Gastrocnemius medialis (tissue), 4 donors: ENCODE measurements at regions not wholly inside any gene's neighbourhood (a gene's known extent, or its start where the extent isn't known, plus 50 kb on each side); places are given as distances from the start of the nearest gene placed in this dataset.

Source experiments
- ATAC-seq, 2 donors: fragments of 150-250 bp; one replicate each; pipeline ENCODE4 v1.9.1; 2016
- DNase-seq, 2 donors: peaks; one replicate each; pipeline ENCODE4 v3.0.0-alpha.2; 2019
- H3K27ac ChIP-seq, 4 donors: fragments of 200-600 bp; sonication (generic); 1 replicate in 1 of 4; 2 replicates in 3 of 4; pipeline ENCODE4 v1.5.1; 2016 to 2018; ENCODE audit warnings: mild to moderate bottlenecking in 2 of 4, moderate library complexity in 1 of 4
- H3K27me3 ChIP-seq, 3 donors: fragments of 200-600 bp; sonication (generic) in 2 of 3; 1 replicate in 1 of 3; 2 replicates in 2 of 3; pipeline versions ENCODE4 v1.5.1 to v1.6.0; 2016 to 2019; ENCODE audit warnings: mild to moderate bottlenecking in 1 of 3, moderate library complexity in 1 of 3
- H3K36me3 ChIP-seq, 2 donors: fragments of 200-600 bp; sonication (generic) in 1 of 2; one replicate each; pipeline ENCODE4 v1.5.1; 2017 to 2018
- H3K4me1 ChIP-seq, 2 donors: fragments of 200-600 bp; sonication (generic) in 1 of 2; one replicate each; pipeline ENCODE4 v1.5.1; 2016 to 2017; ENCODE audit warnings: mild to moderate bottlenecking in 2 of 2
- H3K4me3 ChIP-seq, 4 donors: fragments of 200-600 bp; sonication (generic) in 3 of 4; 1 replicate in 1 of 4; 2 replicates in 3 of 4; pipeline ENCODE4 v1.5.1; 2016 to 2019; ENCODE audit warnings: mild to moderate bottlenecking in 2 of 4
- H3K9me3 ChIP-seq, 3 donors: fragments of 200-600 bp; sonication (generic) in 2 of 3; 1 replicate in 1 of 3; 2 replicates in 2 of 3; pipeline ENCODE4 v1.5.1; 2016 to 2019
- CTCF ChIP-seq, 5 experiments: fragments of 450-650 bp in 3 of 5; fragments of 200-600 bp in 2 of 5; sonication (generic) in 2 of 5; IDR thresholded peaks in 4 of 5; conservative IDR thresholded peaks in 1 of 5; 1 replicate in 4 of 5; 2 replicates in 1 of 5; pipeline ENCODE4 v1.5.1; 2016 to 2019; ENCODE audit warnings: antibody characterized with exemption in 5 of 5, mild to moderate bottlenecking in 3 of 5, moderate library complexity in 3 of 5
- POLR2A ChIP-seq, 2 donors: fragments of 450-650 bp; IDR thresholded peaks; one replicate each; pipeline ENCODE4 v1.6.1; 2017; ENCODE audit warnings: antibody characterized with exemption in 2 of 2, mild to moderate bottlenecking in 2 of 2, moderate library complexity in 2 of 2
- in situ Hi-C, 4 donors: fragments of 200-750 bp; cut with MboI; loops; one replicate each; pipeline versions ENCODE4 v1.15.0 to v1.8.0; 2017; ENCODE audit warnings: low sequenced_read_pairs in 4 of 4
- intact Hi-C: fragments of 100-400 bp; cut with DNase I; formaldehyde crosslinking; loops from one replicate; pipeline ENCODE4 v1.15.1; 2023; ENCODE audit warnings: low total_unique reads

- DNase-seq (no peak), ATAC-seq (no peak)
- Histone ChIP-seq H3K36me3 (no peaks in the 10 kb centered on the region), H3K9me3 (no peaks in the 10 kb centered on the region), H3K27me3 (no peaks in the 10 kb centered on the region), H3K4me1 (no peaks in the 10 kb centered on the region), H3K27ac (no peak overlapping the region), H3K4me3 (no peak overlapping the region)
- in situ Hi-C loops (no loop called here), intact Hi-C loops (no loop called here)
- no peak for TF ChIP-seq CTCF (IDR thresholded peaks at IDR 0.05 in 4 of 5, conservative IDR thresholded peaks at IDR 0.05 in 1 of 5)
- TF ChIP-seq POLR2A (IDR thresholded peaks at IDR 0.05) = no peak
Observed at GRCh38 chr3:110727056-110727455, 344.6 kb upstream of the NECTIN3 start.

GRCh38 chr3:110731148-110731547 lies 340.5 kb upstream of the NECTIN3 start:
- no peak overlapping the region for H3K4me3 ChIP-seq
- no peak for DNase-seq
- H3K4me1 ChIP-seq = no peaks in the 10 kb centered on the region
- intact Hi-C loops (no loop called here), in situ Hi-C loops (no loop called here)
- no peak for TF ChIP-seq CTCF (IDR thresholded peaks at IDR 0.05 in 4 of 5, conservative IDR thresholded peaks at IDR 0.05 in 1 of 5)
- TF ChIP-seq POLR2A (IDR thresholded peaks at IDR 0.05) = no peak
- H3K36me3 ChIP-seq = no peaks in the 10 kb centered on the region
- no peaks in the 10 kb centered on the region for H3K9me3 ChIP-seq
- H3K27me3 ChIP-seq = no peaks in the 10 kb centered on the region
- no peak for ATAC-seq
- no peak overlapping the region for H3K27ac ChIP-seq

- no peaks in the 10 kb centered on the region for H3K4me1 ChIP-seq
- intact Hi-C loops = no loop called here
- H3K36me3 ChIP-seq = no peaks in the 10 kb centered on the region
- H3K9me3 ChIP-seq = no peaks in the 10 kb centered on the region
- no peak for ATAC-seq
- H3K27ac ChIP-seq = no peak overlapping the region
- no peak overlapping the region for H3K4me3 ChIP-seq
- in situ Hi-C loops = no loop called here
- no peak for DNase-seq
- TF ChIP-seq CTCF (IDR thresholded peaks at IDR 0.05 in 4 of 5, conservative IDR thresholded peaks at IDR 0.05 in 1 of 5) (no peak), POLR2A (IDR thresholded peaks at IDR 0.05) (no peak)
- H3K27me3 ChIP-seq = no peaks in the 10 kb centered on the region
Observed at GRCh38 chr3:110732420-110732819, 339.2 kb upstream of the NECTIN3 start.

- Histone ChIP-seq H3K4me1 (no peaks in the 10 kb centered on the region), H3K27me3 (no peaks in the 10 kb centered on the region), H3K36me3 (no peaks in the 10 kb centered on the region), H3K27ac (no peak overlapping the region), H3K9me3 (no peaks in the 10 kb centered on the region), H3K4me3 (no peak overlapping the region)
- intact Hi-C loops (no loop called here), in situ Hi-C loops (no loop called here)
- no peak for ATAC-seq
- DNase-seq = no peak
- TF ChIP-seq POLR2A (IDR thresholded peaks at IDR 0.05) (no peak), CTCF (IDR thresholded peaks at IDR 0.05 in 4 of 5, conservative IDR thresholded peaks at IDR 0.05 in 1 of 5) (no peak)
Observed at GRCh38 chr3:110733045-110733444, 338.6 kb upstream of the NECTIN3 start.

GRCh38 chr3:110734524-110734923 lies 337.1 kb upstream of the NECTIN3 start:
- in situ Hi-C loops = no loop called here
- Histone ChIP-seq H3K4me1 (no peaks in the 10 kb centered on the region), H3K27me3 (no peaks in the 10 kb centered on the region), H3K27ac (no peak overlapping the region), H3K9me3 (no peaks in the 10 kb centered on the region), H3K36me3 (no peaks in the 10 kb centered on the region), H3K4me3 (no peak overlapping the region)
- TF ChIP-seq POLR2A (IDR thresholded peaks at IDR 0.05) (no peak), CTCF (IDR thresholded peaks at IDR 0.05 in 4 of 5, conservative IDR thresholded peaks at IDR 0.05 in 1 of 5) (no peak)
- ATAC-seq (no peak), DNase-seq (no peak)
- intact Hi-C loops = no loop called here
